ENCODE measurements at regions not wholly inside any gene's neighbourhood (a gene's known extent, or its start where the extent isn't known, plus 50 kb on each side); places are given as distances from the start of the nearest gene placed in this dataset.

DNA sequence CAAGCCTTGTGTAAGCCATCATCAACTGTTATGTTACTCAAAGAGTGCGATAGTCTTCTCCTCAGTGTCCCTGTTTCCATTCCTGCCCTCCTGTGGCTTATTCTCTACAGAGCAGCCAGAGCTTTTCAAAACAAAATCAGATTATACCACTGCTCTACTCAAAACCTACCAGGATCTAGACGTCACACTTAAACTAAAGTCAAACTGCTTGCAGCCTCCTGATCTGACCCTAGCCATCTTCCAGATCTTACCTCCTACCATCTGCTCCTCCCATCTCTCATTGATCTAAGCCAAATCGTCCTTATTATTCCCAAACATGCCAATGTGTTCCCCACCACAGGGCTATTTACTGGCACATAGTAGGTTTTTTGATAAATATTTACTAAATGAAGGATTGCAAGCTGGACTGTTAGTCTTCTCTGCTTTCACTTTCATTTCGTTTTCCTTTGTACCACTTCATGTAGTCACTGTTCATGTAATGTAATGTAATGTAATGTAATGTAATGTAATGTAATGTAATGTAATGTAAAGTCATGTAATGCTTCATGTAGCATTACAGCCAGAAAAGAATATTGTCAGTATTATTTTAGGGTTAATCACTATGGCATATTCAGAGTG is 116.1 kb downstream of the GPR37 start:
- TF ChIP-seq, protein P1, sequence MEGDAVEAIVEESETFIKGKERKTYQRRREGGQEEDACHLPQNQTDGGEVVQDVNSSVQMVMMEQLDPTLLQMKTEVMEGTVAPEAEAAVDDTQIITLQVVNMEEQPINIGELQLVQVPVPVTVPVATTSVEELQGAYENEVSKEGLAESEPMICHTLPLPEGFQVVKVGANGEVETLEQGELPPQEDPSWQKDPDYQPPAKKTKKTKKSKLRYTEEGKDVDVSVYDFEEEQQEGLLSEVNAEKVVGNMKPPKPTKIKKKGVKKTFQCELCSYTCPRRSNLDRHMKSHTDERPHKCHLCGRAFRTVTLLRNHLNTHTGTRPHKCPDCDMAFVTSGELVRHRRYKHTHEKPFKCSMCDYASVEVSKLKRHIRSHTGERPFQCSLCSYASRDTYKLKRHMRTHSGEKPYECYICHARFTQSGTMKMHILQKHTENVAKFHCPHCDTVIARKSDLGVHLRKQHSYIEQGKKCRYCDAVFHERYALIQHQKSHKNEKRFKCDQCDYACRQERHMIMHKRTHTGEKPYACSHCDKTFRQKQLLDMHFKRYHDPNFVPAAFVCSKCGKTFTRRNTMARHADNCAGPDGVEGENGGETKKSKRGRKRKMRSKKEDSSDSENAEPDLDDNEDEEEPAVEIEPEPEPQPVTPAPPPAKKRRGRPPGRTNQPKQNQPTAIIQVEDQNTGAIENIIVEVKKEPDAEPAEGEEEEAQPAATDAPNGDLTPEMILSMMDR (IDR thresholded peaks at IDR 0.05) = no peak
- Mint-ChIP-seq H3K36me3 (ENCODE audit: low read depth) (no peaks in the 10 kb centered on the region), H3K4me3 (no peak overlapping the region), H3K4me1 (no peaks in the 10 kb centered on the region), H3K9me3 (no peaks in the 10 kb centered on the region), H3K27me3 (ENCODE audit: low read depth, poor library complexity) (no peaks in the 10 kb centered on the region), H3K27ac (no peak overlapping the region)
- DNase-seq = no peak

DNA sequence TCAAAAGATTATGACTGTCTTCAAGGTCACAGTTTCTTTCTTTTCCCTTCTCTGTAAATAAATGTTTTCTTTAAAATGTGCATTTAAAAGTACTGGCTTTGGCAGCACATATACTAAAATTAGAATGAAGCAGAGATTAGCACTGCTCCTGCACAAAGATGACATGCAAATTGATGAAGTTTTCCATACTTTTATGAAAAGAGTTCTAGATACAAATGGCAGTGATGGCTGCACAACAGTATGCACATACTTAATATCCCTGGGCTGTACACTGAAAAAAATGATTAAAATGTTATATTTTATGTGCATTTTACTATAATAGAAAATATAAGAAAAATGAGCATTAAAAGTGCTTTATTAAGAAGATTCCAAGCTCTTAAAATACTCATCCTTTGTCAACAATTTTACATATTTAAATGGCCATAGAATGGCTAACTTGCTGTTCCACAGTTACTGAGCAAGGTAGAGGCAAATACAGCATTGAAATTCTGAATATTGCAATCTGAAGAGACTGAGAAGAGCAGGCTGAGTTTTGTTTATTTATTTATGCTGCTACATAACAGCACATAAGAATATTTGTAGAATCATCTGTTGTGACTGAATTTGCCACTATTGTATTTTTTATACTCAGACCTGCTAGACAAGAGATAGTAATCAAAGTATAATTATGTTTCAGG is 117.8 kb downstream of the GPR37 start:
- TF ChIP-seq, protein P1 (IDR thresholded peaks at IDR 0.05) = no peak
- Mint-ChIP-seq H3K36me3 (ENCODE audit: low read depth) (no peaks in the 10 kb centered on the region), H3K4me3 (no peak overlapping the region), H3K27ac (no peak overlapping the region), H3K4me1 (no peaks in the 10 kb centered on the region), H3K9me3 (no peaks in the 10 kb centered on the region), H3K27me3 (ENCODE audit: low read depth, poor library complexity) (no peaks in the 10 kb centered on the region)
- DNase-seq = no peak

DNA sequence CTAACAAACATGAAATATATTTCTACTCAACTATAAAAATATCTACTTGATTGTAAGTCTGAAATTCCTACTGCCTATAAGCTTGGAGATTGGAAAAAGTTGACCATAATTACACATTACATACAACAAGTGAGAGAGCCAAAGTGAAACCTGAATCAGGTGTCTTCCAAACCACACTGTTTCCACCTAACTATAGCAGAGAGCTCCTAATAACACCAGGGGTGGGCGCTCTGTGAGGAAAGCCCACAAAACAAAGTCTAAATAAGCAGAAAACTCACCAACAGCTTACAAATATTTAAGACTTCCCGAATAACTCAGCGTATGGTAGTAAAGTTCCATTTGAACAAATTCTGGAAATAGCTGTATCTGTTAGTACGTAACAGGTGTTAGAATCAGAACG is 119.9 kb downstream of the GPR37 start:
- no peaks in the 10 kb centered on the region for H3K9me3 Mint-ChIP-seq
- TF ChIP-seq, protein P1 (IDR thresholded peaks at IDR 0.05) = no peak
- no peak for DNase-seq
- no peak overlapping the region for H3K4me3 Mint-ChIP-seq
- H3K36me3 Mint-ChIP-seq (ENCODE audit: low read depth) = no peaks in the 10 kb centered on the region
- H3K4me1 Mint-ChIP-seq = no peaks in the 10 kb centered on the region
- H3K27ac Mint-ChIP-seq = no peak overlapping the region
- no peaks in the 10 kb centered on the region for H3K27me3 Mint-ChIP-seq (ENCODE audit: low read depth, poor library complexity)

DNA sequence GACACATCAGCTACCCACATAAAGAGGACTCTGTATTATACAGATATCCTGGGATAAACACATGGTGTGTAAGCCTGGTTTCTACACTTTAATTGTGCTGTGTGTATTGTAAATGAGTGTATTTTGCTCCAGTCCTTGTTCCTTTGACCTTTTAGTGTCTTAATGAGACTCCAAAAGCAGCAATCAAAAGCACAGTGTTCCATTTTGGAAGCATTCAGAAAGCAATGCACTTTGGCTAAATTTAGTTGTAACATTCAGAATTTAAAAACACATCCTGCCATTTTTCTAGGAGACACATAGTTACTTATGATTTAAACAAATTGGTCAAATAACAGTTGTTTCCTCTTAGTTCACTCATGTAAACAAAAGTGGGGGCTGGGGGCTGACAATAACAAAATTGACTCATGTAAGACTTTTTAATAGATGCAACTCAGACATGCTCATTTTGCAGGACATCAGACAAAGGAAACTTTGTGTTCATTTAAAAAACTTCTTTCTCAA is 122.2 kb downstream of the GPR37 start:
- no peak for DNase-seq
- H3K9me3 Mint-ChIP-seq = no peaks in the 10 kb centered on the region
- H3K36me3 Mint-ChIP-seq (ENCODE audit: low read depth) = no peaks in the 10 kb centered on the region
- TF ChIP-seq, protein P1 (IDR thresholded peaks at IDR 0.05) = no peak
- no peak overlapping the region for H3K27ac Mint-ChIP-seq
- H3K4me1 Mint-ChIP-seq = no peaks in the 10 kb centered on the region
- no peaks in the 10 kb centered on the region for H3K27me3 Mint-ChIP-seq (ENCODE audit: low read depth, poor library complexity)
- no peak overlapping the region for H3K4me3 Mint-ChIP-seq

DNA sequence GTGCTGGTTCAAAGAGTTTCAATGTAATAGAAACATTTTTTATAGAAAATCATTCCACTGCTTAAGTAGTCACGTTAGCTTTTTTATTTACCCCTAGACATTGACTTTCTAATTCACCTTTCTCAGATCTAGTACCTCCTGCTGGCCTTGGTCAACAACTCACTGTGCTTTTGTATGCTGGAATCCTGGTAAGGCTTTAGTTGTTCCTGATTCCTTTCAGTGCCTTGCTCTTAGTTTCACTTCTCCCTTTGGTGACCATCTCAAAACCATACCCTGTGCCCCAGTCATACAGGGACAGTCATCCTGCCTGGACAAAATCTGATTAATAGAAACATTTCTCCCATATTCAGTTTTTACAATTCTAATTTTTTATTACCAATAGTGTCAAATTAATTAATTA is 130.2 kb downstream of the GPR37 start:
- no peaks in the 10 kb centered on the region for H3K27me3 Mint-ChIP-seq (ENCODE audit: low read depth, poor library complexity)
- no peaks in the 10 kb centered on the region for H3K9me3 Mint-ChIP-seq
- H3K27ac Mint-ChIP-seq = no peak overlapping the region
- H3K4me1 Mint-ChIP-seq = no peaks in the 10 kb centered on the region
- H3K4me3 Mint-ChIP-seq = no peak overlapping the region
- TF ChIP-seq, protein P1 (IDR thresholded peaks at IDR 0.05) = no peak
- H3K36me3 Mint-ChIP-seq (ENCODE audit: low read depth) = no peaks in the 10 kb centered on the region
- DNase-seq = no peak

DNA sequence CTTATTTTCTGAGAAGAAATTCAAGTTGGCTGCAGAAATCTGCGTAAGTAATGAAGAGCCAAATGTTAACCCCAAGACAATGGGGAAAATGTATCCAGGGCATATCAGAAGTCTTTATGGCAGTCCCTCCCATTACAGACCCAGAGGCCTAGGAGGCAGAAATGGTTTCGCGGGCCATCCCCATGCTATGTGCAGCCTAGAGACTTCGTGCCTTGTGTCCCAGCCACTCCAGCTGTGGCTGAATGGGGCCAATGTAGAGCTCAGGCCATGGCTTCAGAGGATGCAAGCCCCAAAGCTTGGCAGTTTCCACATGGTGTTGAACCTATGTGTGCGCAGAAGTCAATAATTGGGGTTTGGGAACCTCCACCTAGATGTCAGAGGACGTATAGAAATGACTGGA is 131.9 kb downstream of the GPR37 start:
- Mint-ChIP-seq H3K27ac (no peak overlapping the region), H3K4me1 (no peaks in the 10 kb centered on the region), H3K36me3 (ENCODE audit: low read depth) (no peaks in the 10 kb centered on the region), H3K27me3 (ENCODE audit: low read depth, poor library complexity) (no peaks in the 10 kb centered on the region), H3K9me3 (no peaks in the 10 kb centered on the region), H3K4me3 (no peak overlapping the region)
- TF ChIP-seq, protein P1 (IDR thresholded peaks at IDR 0.05) = no peak
- no peak for DNase-seq
